ENCODE measurements at regions not wholly inside any gene's neighbourhood (a gene's known extent, or its start where the extent isn't known, plus 50 kb on each side); places are given as distances from the start of the nearest gene placed in this dataset.

DNA sequence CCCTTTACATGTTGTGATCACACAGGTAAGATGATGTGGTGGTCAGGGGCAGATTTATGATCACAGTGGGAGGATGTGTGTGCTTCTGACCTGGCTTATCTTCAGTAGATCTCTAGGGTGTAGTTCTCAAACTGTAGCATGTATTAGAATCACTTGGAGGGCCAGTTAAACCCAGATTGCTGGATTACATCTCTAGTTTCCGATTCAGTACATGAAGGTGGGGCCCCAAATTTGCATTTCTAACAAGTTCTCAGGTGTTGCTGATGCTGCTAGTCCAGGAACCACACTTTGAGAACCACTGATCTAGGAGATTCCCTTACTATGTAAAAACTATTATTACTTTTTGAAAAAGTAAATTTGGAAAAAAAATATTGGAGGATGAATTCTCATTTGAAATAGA lies 199.3 kb upstream of the GOLIM4 start:
- ChIA-PET CTCF (interaction anchor here (0.8 kb wide), 1 partner anchor 83 kb away, joined by 9 read pairs; no protein-coding TSS in a partner anchor), POLR2A (no interaction called here)
- no peak for TF ChIP-seq CTCF (IDR thresholded peaks at IDR 0.05; ENCODE audit: insufficient read depth, low read depth, low read length)
- Histone ChIP-seq H3K27me3 (ENCODE audit: control insufficient read depth, insufficient read depth, low read length) (no peaks in the 10 kb centered on the region), H3K36me3 (ENCODE audit: control insufficient read depth, insufficient read depth, low read length) (no peaks in the 10 kb centered on the region), H3K4me3 (ENCODE audit: low read depth, low read length) (no peak overlapping the region)
- DNase-seq (ENCODE audit: low read depth) = no peak

GRCh38 chr3:168292296-168292695 lies 196.6 kb upstream of the GOLIM4 start:
- Histone ChIP-seq H3K4me3 (ENCODE audit: low read depth, low read length) (no peak overlapping the region), H3K36me3 (ENCODE audit: control insufficient read depth, insufficient read depth, low read length) (no peaks in the 10 kb centered on the region), H3K27me3 (ENCODE audit: control insufficient read depth, insufficient read depth, low read length) (no peaks in the 10 kb centered on the region)
- CTCF ChIA-PET = no interaction called here
- POLR2A ChIA-PET = no interaction called here
- TF ChIP-seq CTCF (IDR thresholded peaks at IDR 0.05; ENCODE audit: insufficient read depth, low read depth, low read length) = no peak
- no peak for DNase-seq (ENCODE audit: low read depth)

GRCh38 chr3:168289471-168290008 lies 193.8 kb upstream of the GOLIM4 start:
- POLR2A ChIA-PET = no interaction called here
- CTCF ChIA-PET = no interaction called here

GRCh38 chr3:168288511-168289401 lies 193.0 kb upstream of the GOLIM4 start:
- DNase-seq (ENCODE audit: low read depth) = no peak
- ChIA-PET POLR2A (no interaction called here), CTCF (no interaction called here)
- H3K27me3 ChIP-seq (ENCODE audit: control insufficient read depth, insufficient read depth, low read length) = no peaks in the 10 kb centered on the region
- TF ChIP-seq CTCF (IDR thresholded peaks at IDR 0.05; ENCODE audit: insufficient read depth, low read depth, low read length) = no peak
- no peak overlapping the region for H3K4me3 ChIP-seq (ENCODE audit: low read depth, low read length)
- H3K36me3 ChIP-seq (ENCODE audit: control insufficient read depth, insufficient read depth, low read length) = no peaks in the 10 kb centered on the region

More at GRCh38 chr3:168289471-168290008, 193.8 kb upstream of the GOLIM4 start:
- no peaks in the 10 kb centered on the region for H3K27me3 ChIP-seq (ENCODE audit: control insufficient read depth, insufficient read depth, low read length)
- TF ChIP-seq CTCF (IDR thresholded peaks at IDR 0.05; ENCODE audit: insufficient read depth, low read depth, low read length) = no peak
- no peak overlapping the region for H3K4me3 ChIP-seq (ENCODE audit: low read depth, low read length)
- no peak for DNase-seq (ENCODE audit: low read depth)
- no peaks in the 10 kb centered on the region for H3K36me3 ChIP-seq (ENCODE audit: control insufficient read depth, insufficient read depth, low read length)

GRCh38 chr3:168285506-168285905 lies 189.8 kb upstream of the GOLIM4 start:
- no peak for TF ChIP-seq CTCF (IDR thresholded peaks at IDR 0.05; ENCODE audit: insufficient read depth, low read depth, low read length)
- POLR2A ChIA-PET = no interaction called here
- CTCF ChIA-PET = interaction anchor here (0.6 to 0.9 kb wide), 2 partner anchors 9 to 225 kb away, joined by 3 read pairs; no protein-coding TSS in a partner anchor
- Histone ChIP-seq H3K36me3 (ENCODE audit: control insufficient read depth, insufficient read depth, low read length) (no peaks in the 10 kb centered on the region), H3K4me3 (ENCODE audit: low read depth, low read length) (no peak overlapping the region), H3K27me3 (ENCODE audit: control insufficient read depth, insufficient read depth, low read length) (no peaks in the 10 kb centered on the region)
- DNase-seq (ENCODE audit: low read depth) = no peak

Data from BJ (cell line).